A549 (cell line): ENCODE measurements at regions not wholly inside any gene's neighbourhood (a gene's known extent, or its start where the extent isn't known, plus 50 kb on each side); places are given as distances from the start of the nearest gene placed in this dataset.

ENCODE experiments used
- CTCF ChIP-seq: fragments of >200 bp; sonication (Bioruptor Twin); formaldehyde crosslinking; IDR thresholded peaks from 3 replicates; pipeline ENCODE4 v1.5.1; 2016
- NR3C1 ChIP-seq: fragments of >200 bp; sonication (Bioruptor Twin); formaldehyde crosslinking; IDR thresholded peaks from 3 replicates; pipeline ENCODE4 v1.6.1; 2017
- PBX3 ChIP-seq: IDR thresholded peaks from 2 replicates; pipeline ENCODE4 v1.6.1; 2012
- POLR2A ChIP-seq: IDR thresholded peaks from 2 replicates; pipeline ENCODE4 v1.6.1; 2012; ENCODE audit warnings: mild to moderate bottlenecking, low read length

GRCh38 chr9:73685786-73686185 lies 534.1 kb downstream of the ANXA1 start:
- TF ChIP-seq CTCF (no peak), POLR2A (no peak), NR3C1 (no peak), PBX3 (no peak)
